ENCODE measurements at regions not wholly inside any gene's neighbourhood (a gene's known extent, or its start where the extent isn't known, plus 50 kb on each side); places are given as distances from the start of the nearest gene placed in this dataset.

DNA sequence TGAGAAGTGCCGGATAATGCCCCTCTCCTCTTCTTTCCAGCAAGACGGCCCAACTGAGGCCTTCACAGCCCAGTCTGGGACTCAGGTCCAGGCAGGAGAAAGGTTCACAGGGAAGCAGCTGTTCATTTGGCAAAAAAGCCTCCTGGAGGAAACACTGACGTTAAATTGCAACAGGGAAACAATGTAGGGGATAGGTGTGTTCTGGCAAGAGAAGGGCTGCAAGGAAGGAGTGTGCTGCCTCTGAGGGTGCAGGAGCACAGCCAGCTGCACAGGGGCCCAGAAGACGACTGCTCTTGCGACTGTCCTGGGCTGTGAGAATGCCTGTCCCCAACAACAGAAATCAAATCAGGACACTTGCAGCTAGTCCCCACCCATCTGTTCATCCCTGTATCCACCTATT is 70.6 kb upstream of the PMEPA1 start:
- DNase-seq (ENCODE audit: extremely low spot score), result no peak
- TF ChIP-seq, protein P1, sequence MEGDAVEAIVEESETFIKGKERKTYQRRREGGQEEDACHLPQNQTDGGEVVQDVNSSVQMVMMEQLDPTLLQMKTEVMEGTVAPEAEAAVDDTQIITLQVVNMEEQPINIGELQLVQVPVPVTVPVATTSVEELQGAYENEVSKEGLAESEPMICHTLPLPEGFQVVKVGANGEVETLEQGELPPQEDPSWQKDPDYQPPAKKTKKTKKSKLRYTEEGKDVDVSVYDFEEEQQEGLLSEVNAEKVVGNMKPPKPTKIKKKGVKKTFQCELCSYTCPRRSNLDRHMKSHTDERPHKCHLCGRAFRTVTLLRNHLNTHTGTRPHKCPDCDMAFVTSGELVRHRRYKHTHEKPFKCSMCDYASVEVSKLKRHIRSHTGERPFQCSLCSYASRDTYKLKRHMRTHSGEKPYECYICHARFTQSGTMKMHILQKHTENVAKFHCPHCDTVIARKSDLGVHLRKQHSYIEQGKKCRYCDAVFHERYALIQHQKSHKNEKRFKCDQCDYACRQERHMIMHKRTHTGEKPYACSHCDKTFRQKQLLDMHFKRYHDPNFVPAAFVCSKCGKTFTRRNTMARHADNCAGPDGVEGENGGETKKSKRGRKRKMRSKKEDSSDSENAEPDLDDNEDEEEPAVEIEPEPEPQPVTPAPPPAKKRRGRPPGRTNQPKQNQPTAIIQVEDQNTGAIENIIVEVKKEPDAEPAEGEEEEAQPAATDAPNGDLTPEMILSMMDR (IDR thresholded peaks at IDR 0.05; ENCODE audit: control extremely low read depth, extremely low read depth, low read depth, missing control alignments), result no peak
- ChIA-PET POLR2A (no interaction called here), CTCF (no interaction called here)

DNA sequence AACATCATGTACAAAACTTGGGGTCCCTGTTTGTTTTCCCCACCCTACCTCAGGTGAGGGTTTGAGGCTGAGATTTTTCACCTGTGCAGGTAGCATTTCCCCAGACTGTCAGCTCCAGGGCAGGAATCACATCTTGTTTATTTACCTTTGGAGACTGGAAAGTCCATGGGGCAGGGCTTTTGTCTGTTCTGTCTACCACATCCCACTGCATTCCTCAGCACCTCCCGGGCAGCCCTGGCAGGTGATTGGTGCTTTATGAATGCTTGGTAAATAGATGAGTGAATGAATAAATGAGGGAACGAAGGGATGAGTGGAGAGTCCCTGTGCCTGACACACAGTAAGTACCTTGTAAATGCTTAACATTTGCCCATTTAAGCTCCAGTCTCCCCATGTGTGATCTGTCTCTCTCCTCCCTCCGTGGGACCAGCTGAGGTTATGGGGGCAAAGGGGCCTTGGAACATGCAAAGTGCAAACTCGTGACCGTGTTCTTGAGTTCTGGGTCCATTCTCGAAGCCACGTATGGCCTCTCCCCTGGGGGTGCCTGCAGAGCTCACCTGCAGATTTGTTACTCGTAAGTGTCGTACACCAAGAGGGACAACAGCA is 69.7 kb upstream of the PMEPA1 start:
- ChIA-PET POLR2A (no interaction called here), CTCF (interaction anchor here (1.2 kb wide), 1 partner anchor 93 kb away, joined by 3 read pairs; no protein-coding TSS in a partner anchor)
- no peak for DNase-seq (ENCODE audit: extremely low spot score)
- TF ChIP-seq, protein P1 (IDR thresholded peaks at IDR 0.05; ENCODE audit: control extremely low read depth, extremely low read depth, low read depth, missing control alignments), result no peak

DNA sequence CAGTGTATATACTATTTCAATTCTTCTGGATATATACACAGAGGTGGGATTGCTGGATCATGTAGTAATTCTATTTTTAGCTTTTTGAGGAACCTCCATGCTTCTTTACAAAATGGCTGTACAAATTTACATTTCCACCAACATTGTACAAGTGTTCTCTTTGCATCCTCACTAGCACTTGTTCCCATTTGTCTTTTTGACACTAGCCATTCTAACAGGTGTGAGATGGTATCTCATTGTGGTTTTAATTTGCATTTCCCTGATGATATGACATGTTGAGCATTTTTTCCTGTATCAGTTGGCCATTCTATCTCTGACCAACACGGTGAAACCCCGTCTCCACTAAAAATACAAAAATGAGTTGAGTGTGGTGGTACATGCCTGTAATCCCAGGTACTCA is 68.1 kb upstream of the PMEPA1 start:
- ChIA-PET POLR2A (no interaction called here), CTCF (no interaction called here)
- TF ChIP-seq, protein P1 (IDR thresholded peaks at IDR 0.05; ENCODE audit: control extremely low read depth, extremely low read depth, low read depth, missing control alignments), result no peak
- no peak for DNase-seq (ENCODE audit: extremely low spot score)

DNA sequence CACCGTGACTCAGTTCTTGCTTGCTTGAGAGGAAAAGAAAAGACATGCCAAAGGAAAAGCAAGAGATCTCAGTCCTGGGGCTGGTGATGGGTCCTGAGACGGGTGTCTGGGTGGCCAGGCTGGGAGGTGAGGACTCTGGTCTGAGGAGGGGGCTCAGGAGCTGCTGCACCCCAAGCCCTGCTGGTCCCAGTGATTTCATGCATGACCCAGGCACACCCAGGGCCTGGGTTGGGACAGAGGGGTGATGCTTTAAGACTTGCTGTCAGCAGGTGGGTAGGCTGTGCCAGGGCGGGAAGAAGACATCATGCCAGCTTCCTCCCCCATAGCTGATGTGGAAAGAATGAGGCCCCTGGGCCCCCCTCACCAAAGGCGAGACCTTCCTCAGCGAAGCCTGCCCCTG is 65.1 kb upstream of the PMEPA1 start:
- CTCF ChIA-PET, result no interaction called here
- no peak for DNase-seq (ENCODE audit: extremely low spot score)
- POLR2A ChIA-PET, result no interaction called here
- TF ChIP-seq, protein P1 (IDR thresholded peaks at IDR 0.05; ENCODE audit: control extremely low read depth, extremely low read depth, low read depth, missing control alignments), result no peak

DNA sequence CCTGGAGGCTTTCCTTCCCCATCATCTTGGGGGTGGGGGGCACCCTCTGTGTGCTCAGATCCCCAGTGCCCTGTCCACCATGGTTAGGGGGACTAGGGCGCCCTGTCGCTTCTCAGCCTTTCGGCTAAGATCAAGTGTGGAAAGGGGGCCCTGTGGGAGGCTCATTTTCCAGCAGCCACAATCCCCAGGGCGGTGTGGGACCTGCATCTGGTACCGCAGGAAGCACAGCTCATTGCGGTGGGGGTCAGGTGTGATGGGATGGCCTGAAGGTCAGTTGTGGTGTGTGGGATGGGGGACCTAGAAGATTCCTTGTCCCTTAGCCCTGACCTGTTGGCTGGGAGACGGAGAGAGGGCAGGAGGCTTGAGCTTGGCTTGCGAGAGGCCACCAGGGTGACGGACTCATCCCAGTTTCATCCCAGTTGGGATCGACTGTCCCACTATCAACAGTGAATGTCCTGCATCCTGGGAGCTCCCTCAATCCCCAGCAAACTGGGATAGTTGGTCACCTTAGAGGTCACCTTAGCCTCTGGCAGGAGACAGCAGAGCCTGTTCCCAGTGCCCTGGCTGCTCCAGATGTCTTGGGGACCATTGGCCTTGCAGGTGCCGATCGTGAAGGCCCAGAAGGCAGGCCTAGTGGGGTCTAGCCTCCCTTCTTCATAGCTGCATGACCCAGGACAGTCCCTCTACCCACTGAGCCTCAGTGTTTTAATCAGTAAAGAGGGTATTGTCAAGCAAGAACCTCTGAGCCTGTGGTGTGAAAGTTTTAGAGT is 64.5 kb upstream of the PMEPA1 start:
- POLR2A ChIA-PET, result no interaction called here

DNA sequence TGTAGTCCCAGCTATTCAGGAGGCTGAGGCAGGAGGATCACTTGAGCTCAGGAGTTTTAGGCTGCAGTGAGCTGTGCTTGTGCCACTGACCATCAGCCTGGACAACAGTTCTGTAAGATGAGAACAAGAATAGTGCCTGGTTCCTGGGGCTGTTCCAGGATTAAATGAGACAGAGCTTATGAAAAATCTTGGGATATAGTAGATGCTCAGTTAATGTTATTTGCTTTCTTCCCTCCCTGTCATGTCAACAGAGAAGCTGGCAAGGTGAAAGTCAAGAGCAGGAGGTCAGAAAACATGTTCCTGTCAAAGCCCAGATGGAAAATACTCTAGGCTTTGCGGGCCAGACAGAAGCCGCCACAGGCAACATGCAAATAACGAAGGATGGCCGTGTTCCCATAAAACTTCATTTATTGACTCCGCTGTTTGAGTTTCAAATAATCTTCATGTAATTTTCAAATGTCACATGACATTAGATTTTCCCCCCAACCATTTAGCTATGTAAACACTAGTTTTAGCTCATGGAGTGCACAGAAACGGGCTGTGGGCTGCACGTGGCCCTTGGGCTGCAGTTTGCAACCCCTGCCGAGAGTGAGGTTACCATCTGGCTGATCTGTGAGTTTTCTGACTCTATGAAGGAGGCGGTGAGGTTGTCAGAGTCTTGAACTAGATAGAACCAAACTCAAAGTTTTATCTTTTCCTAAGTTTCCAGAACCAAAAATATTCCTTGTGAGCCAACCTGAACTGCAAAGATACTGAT is 63.4 kb upstream of the PMEPA1 start:
- TF ChIP-seq, protein P1 (IDR thresholded peaks at IDR 0.05; ENCODE audit: control extremely low read depth, extremely low read depth, low read depth, missing control alignments), result no peak
- ChIA-PET POLR2A (no interaction called here), CTCF (interaction anchor here (1.2 to 1.3 kb wide), 2 partner anchors 10 to 21 kb away, joined by 3 to 4 read pairs; no protein-coding TSS in a partner anchor)
- no peak for DNase-seq (ENCODE audit: extremely low spot score)

More for the DNA sequence above, 64.5 kb upstream of the PMEPA1 start:
- TF ChIP-seq, protein P1 (IDR thresholded peaks at IDR 0.05; ENCODE audit: control extremely low read depth, extremely low read depth, low read depth, missing control alignments), result no peak
- CTCF ChIA-PET, result interaction anchor here (0.9 kb wide), 1 partner anchor 9 kb away, joined by 3 read pairs; no protein-coding TSS in a partner anchor
- DNase-seq (ENCODE audit: extremely low spot score), result no peak

Data from GM10248 (cell line).